Activated CD8-positive, alpha-beta T cell treated with anti-CD3 and anti-CD28 coated beads for 36 hours (primary cell): ENCODE measurements at regions not wholly inside any gene's neighbourhood (a gene's known extent, or its start where the extent isn't known, plus 50 kb on each side); places are given as distances from the start of the nearest gene placed in this dataset.

ENCODE experiments used
- ATAC-seq: fragments of 200-7000 bp; cut with Tn5 transposase; one replicate; pipeline ENCODE4 v1.10.0; 2021; ENCODE audit warnings: mild to moderate bottlenecking, moderate library complexity
- CTCF ChIA-PET: fragments of 350-600 bp; sonication (Branson Sonifier 250); formaldehyde crosslinking; loops from one replicate; lab custom pipeline; 2021; ENCODE audit warnings: antibody characterized with exemption; lab: Charles Lee
- POLR2A ChIA-PET: fragments of 350-600 bp; sonication (Branson Sonifier 250); formaldehyde crosslinking; loops from one replicate; lab custom pipeline; 2021; ENCODE audit warnings: antibody characterized with exemption; lab: Charles Lee
- DNase-seq: peaks from one replicate; pipeline ENCODE4 v3.0.0-alpha.2; 2020
- H3K27ac Mint-ChIP-seq: one replicate; pipeline ENCODE4 v1.8.0; 2021; ENCODE audit warnings: mild to moderate bottlenecking, mixed read lengths
- H3K27me3 Mint-ChIP-seq: one replicate; pipeline ENCODE4 v1.8.0; 2021; ENCODE audit warnings: mixed read lengths
- H3K36me3 Mint-ChIP-seq: one replicate; pipeline ENCODE4 v1.8.0; 2021; ENCODE audit warnings: low read depth, mixed read lengths
- H3K4me1 Mint-ChIP-seq: one replicate; pipeline ENCODE4 v1.8.0; 2021; ENCODE audit warnings: low read depth, mixed read lengths
- H3K4me3 Mint-ChIP-seq: one replicate; pipeline ENCODE4 v1.8.0; 2021; ENCODE audit warnings: mild to moderate bottlenecking, moderate library complexity, mixed read lengths
- H3K9me3 Mint-ChIP-seq: one replicate; pipeline ENCODE4 v1.8.0; 2021; ENCODE audit warnings: mixed read lengths
- CTCF ChIP-seq: fragments of 200-600 bp; IDR thresholded peaks from one replicate; pipeline ENCODE4 v1.8.0; 2022; ENCODE audit warnings: antibody characterized with exemption, mild to moderate bottlenecking
- intact Hi-C: fragments of 100-400 bp; cut with micrococcal nuclease; formaldehyde crosslinking; loops from one replicate; pipeline ENCODE4 v1.10.0; 2022

GRCh38 chr20:24364482-24364881 lies 104.9 kb upstream of the SYNDIG1 start:
- Mint-ChIP-seq H3K9me3 (peaks cover 11% of the 10 kb centered on the region), H3K4me1 (no peaks in the 10 kb centered on the region), H3K4me3 (no peak overlapping the region), H3K36me3 (peaks cover 2% of the 10 kb centered on the region), H3K27me3 (no peaks in the 10 kb centered on the region), H3K27ac (no peak overlapping the region)
- TF ChIP-seq CTCF: no peak
- CTCF ChIA-PET: no interaction called here
- intact Hi-C loops: loop anchor here (10.0 kb wide), 1 partner anchor 60 kb away; no protein-coding TSS in a partner anchor
- no peak for DNase-seq
- POLR2A ChIA-PET: no interaction called here
- ATAC-seq: no peak

GRCh38 chr20:24363031-24363430 lies 106.4 kb upstream of the SYNDIG1 start:
- Mint-ChIP-seq H3K9me3 (peaks cover 11% of the 10 kb centered on the region), H3K4me3 (no peak overlapping the region), H3K27ac (no peak overlapping the region), H3K4me1 (no peaks in the 10 kb centered on the region), H3K27me3 (no peaks in the 10 kb centered on the region), H3K36me3 (peaks cover 2% of the 10 kb centered on the region)
- no peak for TF ChIP-seq CTCF
- ChIA-PET POLR2A (no interaction called here), CTCF (no interaction called here)
- intact Hi-C loops: loop anchor here (10.0 kb wide), 1 partner anchor 62 kb away; no protein-coding TSS in a partner anchor
- ATAC-seq (no peak), DNase-seq (no peak)

- no peak for ATAC-seq
- DNase-seq: no peak
- Mint-ChIP-seq H3K36me3 (peaks cover 2% of the 10 kb centered on the region), H3K4me1 (no peaks in the 10 kb centered on the region), H3K27me3 (no peaks in the 10 kb centered on the region), H3K9me3 (peaks cover 11% of the 10 kb centered on the region), H3K4me3 (no peak overlapping the region), H3K27ac (no peak overlapping the region)
- intact Hi-C loops: loop anchor here (10.0 kb wide), 1 partner anchor 63 kb away; no protein-coding TSS in a partner anchor
- CTCF ChIA-PET: no interaction called here
- no peak for TF ChIP-seq CTCF
- POLR2A ChIA-PET: no interaction called here
Measured at GRCh38 chr20:24362080-24362479, 107.3 kb upstream of the SYNDIG1 start.

- Mint-ChIP-seq H3K27me3 (no peaks in the 10 kb centered on the region), H3K4me1 (no peaks in the 10 kb centered on the region), H3K4me3 (no peak overlapping the region), H3K36me3 (peaks cover 2% of the 10 kb centered on the region), H3K9me3 (peaks cover 11% of the 10 kb centered on the region), H3K27ac (no peak overlapping the region)
- ATAC-seq (no peak), DNase-seq (no peak)
- POLR2A ChIA-PET: no interaction called here
- TF ChIP-seq CTCF: no peak
- intact Hi-C loops: loop anchor here (10.0 kb wide), 1 partner anchor 63 kb away; no protein-coding TSS in a partner anchor
- CTCF ChIA-PET: no interaction called here
Measured at GRCh38 chr20:24361541-24361940, 107.9 kb upstream of the SYNDIG1 start.

GRCh38 chr20:24360531-24360930 lies 108.9 kb upstream of the SYNDIG1 start:
- Mint-ChIP-seq H3K27me3 (no peaks in the 10 kb centered on the region), H3K4me1 (no peaks in the 10 kb centered on the region), H3K9me3 (peaks cover 11% of the 10 kb centered on the region), H3K27ac (no peak overlapping the region), H3K36me3 (peaks cover 2% of the 10 kb centered on the region), H3K4me3 (no peak overlapping the region)
- ChIA-PET CTCF (interaction anchor here (1.2 kb wide), 1 partner anchor 9 kb away, joined by 4 read pairs; no protein-coding TSS in a partner anchor), POLR2A (no interaction called here)
- DNase-seq (no peak), ATAC-seq (no peak)
- intact Hi-C loops: loop anchor here (10.0 kb wide), 1 partner anchor 64 kb away; no protein-coding TSS in a partner anchor
- no peak for TF ChIP-seq CTCF
